ENCODE measurements at regions not wholly inside any gene's neighbourhood (a gene's known extent, or its start where the extent isn't known, plus 50 kb on each side); places are given as distances from the start of the nearest gene placed in this dataset.

GRCh38 chr9:69984831-69985230, 58.8 kb upstream of the MAMDC2 start:
- Histone ChIP-seq H3K36me3 (ENCODE audit: control insufficient read depth in 4 of 4, insufficient read depth in 4 of 4, low read length in 4 of 4) (no peaks in the 10 kb centered on the region), H3K27me3 (ENCODE audit: control insufficient read depth in 3 of 3, insufficient read depth in 3 of 3, low read length in 2 of 3) (no peaks in the 10 kb centered on the region), H3K9ac (ENCODE audit: insufficient read depth in 1 of 2, low read length in 2 of 2) (no peak overlapping the region), H3K9me3 (ENCODE audit: control insufficient read depth in 4 of 4, insufficient read depth in 3 of 4, low read length in 3 of 4) (no peaks in the 10 kb centered on the region), H3K27ac (ENCODE audit: low read depth in 1 of 2, low read length in 1 of 2) (no peak overlapping the region), H3K4me1 (ENCODE audit: control insufficient read depth in 5 of 5, insufficient read depth in 5 of 5, low read length in 5 of 5) (no peaks in the 10 kb centered on the region), H3K4me3 (no peak overlapping the region)
- no peak for TF ChIP-seq CTCF (IDR thresholded peaks at IDR 0.05; ENCODE audit: control extremely low read depth, extremely low read depth)
- DNase-seq = no peak
- WGBS, 2 donors = 86 to 88% methylated on average over 3 of the region's 3 CpGs
- no peak for ATAC-seq (ENCODE audit: insufficient read depth, low FRiP score)

GRCh38 chr9:69985971-69986370, 57.7 kb upstream of the MAMDC2 start:
- no peak for ATAC-seq (ENCODE audit: insufficient read depth, low FRiP score)
- no peaks in the 10 kb centered on the region for H3K4me1 ChIP-seq (ENCODE audit: control insufficient read depth in 5 of 5, insufficient read depth in 5 of 5, low read length in 5 of 5)
- H3K9ac ChIP-seq (ENCODE audit: insufficient read depth in 1 of 2, low read length in 2 of 2) = no peak overlapping the region
- H3K27me3 ChIP-seq (ENCODE audit: control insufficient read depth in 3 of 3, insufficient read depth in 3 of 3, low read length in 2 of 3) = no peaks in the 10 kb centered on the region
- no peak for TF ChIP-seq CTCF (IDR thresholded peaks at IDR 0.05; ENCODE audit: control extremely low read depth, extremely low read depth)
- H3K4me3 ChIP-seq = no peak overlapping the region
- DNase-seq = no peak
- 81 to 86% methylated on average over 2 of the region's 2 CpGs for WGBS, 2 donors
- H3K36me3 ChIP-seq (ENCODE audit: control insufficient read depth in 4 of 4, insufficient read depth in 4 of 4, low read length in 4 of 4) = no peaks in the 10 kb centered on the region
- no peak overlapping the region for H3K27ac ChIP-seq (ENCODE audit: low read depth in 1 of 2, low read length in 1 of 2)
- H3K9me3 ChIP-seq (ENCODE audit: control insufficient read depth in 4 of 4, insufficient read depth in 3 of 4, low read length in 3 of 4) = no peaks in the 10 kb centered on the region

- no peak for DNase-seq
- no peak overlapping the region for H3K27ac ChIP-seq (ENCODE audit: low read depth in 1 of 2, low read length in 1 of 2)
- no peaks in the 10 kb centered on the region for H3K36me3 ChIP-seq (ENCODE audit: control insufficient read depth in 4 of 4, insufficient read depth in 4 of 4, low read length in 4 of 4)
- H3K4me1 ChIP-seq (ENCODE audit: control insufficient read depth in 5 of 5, insufficient read depth in 5 of 5, low read length in 5 of 5) = no peaks in the 10 kb centered on the region
- no peak overlapping the region for H3K9ac ChIP-seq (ENCODE audit: insufficient read depth in 1 of 2, low read length in 2 of 2)
- WGBS, 2 donors = 55 to 60% methylated on average over 5 of the region's 5 CpGs
- no peak for ATAC-seq (ENCODE audit: insufficient read depth, low FRiP score)
- no peak for TF ChIP-seq CTCF (IDR thresholded peaks at IDR 0.05; ENCODE audit: control extremely low read depth, extremely low read depth)
- no peaks in the 10 kb centered on the region for H3K27me3 ChIP-seq (ENCODE audit: control insufficient read depth in 3 of 3, insufficient read depth in 3 of 3, low read length in 2 of 3)
- no peak overlapping the region for H3K4me3 ChIP-seq
- no peaks in the 10 kb centered on the region for H3K9me3 ChIP-seq (ENCODE audit: control insufficient read depth in 4 of 4, insufficient read depth in 3 of 4, low read length in 3 of 4)
These were observed 56.7 kb upstream of the MAMDC2 start for GRCh38 chr9:69986970-69987369.

GRCh38 chr9:69987457-69987856, 56.2 kb upstream of the MAMDC2 start:
- Histone ChIP-seq H3K4me3 (no peak overlapping the region), H3K4me1 (ENCODE audit: control insufficient read depth in 5 of 5, insufficient read depth in 5 of 5, low read length in 5 of 5) (no peaks in the 10 kb centered on the region), H3K9me3 (ENCODE audit: control insufficient read depth in 4 of 4, insufficient read depth in 3 of 4, low read length in 3 of 4) (no peaks in the 10 kb centered on the region), H3K27me3 (ENCODE audit: control insufficient read depth in 3 of 3, insufficient read depth in 3 of 3, low read length in 2 of 3) (no peaks in the 10 kb centered on the region), H3K27ac (ENCODE audit: low read depth in 1 of 2, low read length in 1 of 2) (no peak overlapping the region), H3K36me3 (ENCODE audit: control insufficient read depth in 4 of 4, insufficient read depth in 4 of 4, low read length in 4 of 4) (no peaks in the 10 kb centered on the region), H3K9ac (ENCODE audit: insufficient read depth in 1 of 2, low read length in 2 of 2) (no peak overlapping the region)
- no peak for TF ChIP-seq CTCF (IDR thresholded peaks at IDR 0.05; ENCODE audit: control extremely low read depth, extremely low read depth)
- DNase-seq (no peak), ATAC-seq (ENCODE audit: insufficient read depth, low FRiP score) (no peak)

All from lung (tissue), 11 donors.